Activated naive CD4-positive, alpha-beta T cell treated with Interleukin-2 at 50 U/mL for 16 hours (primary cell): ENCODE measurements at regions not wholly inside any gene's neighbourhood (a gene's known extent, or its start where the extent isn't known, plus 50 kb on each side); places are given as distances from the start of the nearest gene placed in this dataset.

Experiments
- DNase-seq: peaks from one replicate; pipeline ENCODE4 v3.0.0-alpha.2; 2020

DNA sequence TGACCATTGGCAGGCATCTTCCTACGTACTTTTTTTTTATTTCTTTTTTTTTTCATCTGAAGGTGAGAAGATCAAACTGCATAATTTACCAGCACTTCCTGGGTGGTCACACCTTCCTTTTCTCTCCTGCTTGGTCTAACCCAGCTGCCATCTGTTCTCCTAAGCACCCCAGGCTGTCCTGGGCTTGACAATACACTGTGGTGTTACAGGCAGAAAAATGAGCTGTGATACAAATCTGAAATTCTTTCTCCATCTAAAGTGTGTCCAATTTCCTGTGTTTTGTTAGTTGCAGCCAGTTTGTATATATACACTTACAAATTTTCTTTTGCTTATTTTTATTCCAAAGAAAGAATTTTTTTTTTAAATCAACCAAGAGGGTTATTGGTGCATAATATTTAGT lies 786.0 kb upstream of the ZEB2 start:
- DNase-seq: no peak

DNA sequence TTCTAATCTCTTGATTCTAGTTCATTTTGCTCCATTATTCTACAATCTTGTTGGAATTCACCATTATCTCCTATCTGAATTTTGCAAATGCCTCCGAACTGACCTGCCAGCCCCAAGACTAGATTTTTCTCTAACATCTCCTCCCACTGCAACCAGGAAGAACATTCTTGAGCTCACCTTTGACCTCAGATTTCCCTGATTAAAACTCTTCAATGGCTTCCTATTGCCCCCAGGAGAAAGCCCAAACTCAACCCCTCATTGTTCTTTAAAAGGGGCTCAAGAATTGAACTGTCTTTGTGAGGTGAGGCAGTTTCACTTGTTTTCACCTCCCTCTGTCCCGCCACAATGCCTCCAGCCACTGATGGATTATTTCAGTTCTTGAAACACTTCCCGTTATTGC lies 784.6 kb upstream of the ZEB2 start:
- no peak for DNase-seq

DNA sequence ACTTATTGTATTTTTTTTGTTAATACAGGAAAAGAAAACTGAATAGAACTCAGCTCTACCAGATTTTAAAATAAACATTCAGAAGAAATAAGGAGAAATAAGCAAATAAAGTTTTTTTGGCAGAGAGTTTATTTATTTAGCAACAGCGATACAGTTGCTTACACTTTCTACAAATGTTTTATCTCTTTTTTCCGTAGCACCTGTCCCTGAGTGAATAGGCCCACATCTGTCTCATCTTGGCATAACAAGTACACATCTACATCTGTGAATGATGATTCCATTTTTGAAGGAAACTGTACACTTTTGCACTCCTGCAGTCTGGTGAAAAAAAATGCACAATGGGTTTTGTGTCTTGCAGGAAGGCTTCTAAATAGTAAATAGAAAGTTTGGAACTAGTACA lies 783.6 kb upstream of the ZEB2 start:
- no peak for DNase-seq

DNA sequence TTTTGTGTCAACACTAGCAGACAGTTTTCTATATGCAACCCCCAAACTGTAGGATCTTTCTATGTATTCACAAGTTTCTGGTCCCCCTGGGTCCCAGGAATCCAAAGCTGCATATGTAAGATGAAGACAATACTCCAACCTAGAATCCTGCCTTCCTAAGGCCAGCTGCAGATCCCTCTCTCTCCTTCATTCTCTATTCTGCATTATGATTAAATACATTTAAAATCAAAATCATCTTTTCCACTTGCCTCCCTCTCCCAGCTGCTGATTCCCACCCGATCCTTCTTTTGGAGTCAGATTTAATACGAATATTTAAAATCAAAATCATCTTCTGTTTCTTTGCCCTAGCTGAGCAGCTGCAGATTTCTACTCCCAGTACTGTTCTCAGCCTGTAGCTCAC lies 783.0 kb upstream of the ZEB2 start:
- DNase-seq: no peak

DNA sequence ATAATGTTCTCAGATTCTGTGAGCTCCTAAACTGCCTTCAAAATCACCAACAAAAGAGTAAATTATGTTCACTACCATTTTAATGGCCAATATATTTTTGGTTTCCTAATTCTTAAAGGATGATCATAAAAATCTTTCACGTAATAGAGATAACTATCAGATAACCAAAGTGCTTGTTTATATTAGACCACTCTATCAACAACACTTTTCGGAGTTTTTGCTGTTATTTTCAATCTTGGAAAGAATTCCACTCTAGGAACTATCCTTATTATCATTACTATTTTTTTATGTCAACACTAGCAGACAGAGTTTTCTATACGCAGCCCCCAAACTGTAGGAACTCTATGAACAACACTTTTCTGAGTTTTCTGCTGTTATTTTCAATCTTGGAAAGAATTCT lies 782.5 kb upstream of the ZEB2 start:
- no peak for DNase-seq

DNA sequence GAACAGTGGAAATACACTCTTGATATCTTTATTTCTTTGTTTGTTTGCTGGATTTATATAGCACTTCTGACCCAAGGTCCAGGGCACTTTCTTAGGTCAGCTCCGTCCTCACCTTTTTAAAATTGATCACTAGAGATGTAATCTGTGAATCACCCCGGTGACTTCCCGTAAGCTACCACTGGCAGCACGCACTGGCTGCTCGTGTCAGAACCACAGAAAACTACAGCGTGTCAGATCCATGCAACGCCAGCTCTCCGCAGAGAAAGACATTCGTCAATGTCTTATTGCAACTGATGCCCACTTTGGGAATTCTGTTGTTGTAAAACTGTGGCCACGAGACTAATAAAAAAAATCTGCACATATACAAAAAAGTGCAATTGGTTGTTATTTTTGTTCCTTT lies 779.4 kb upstream of the ZEB2 start:
- DNase-seq: no peak

DNA sequence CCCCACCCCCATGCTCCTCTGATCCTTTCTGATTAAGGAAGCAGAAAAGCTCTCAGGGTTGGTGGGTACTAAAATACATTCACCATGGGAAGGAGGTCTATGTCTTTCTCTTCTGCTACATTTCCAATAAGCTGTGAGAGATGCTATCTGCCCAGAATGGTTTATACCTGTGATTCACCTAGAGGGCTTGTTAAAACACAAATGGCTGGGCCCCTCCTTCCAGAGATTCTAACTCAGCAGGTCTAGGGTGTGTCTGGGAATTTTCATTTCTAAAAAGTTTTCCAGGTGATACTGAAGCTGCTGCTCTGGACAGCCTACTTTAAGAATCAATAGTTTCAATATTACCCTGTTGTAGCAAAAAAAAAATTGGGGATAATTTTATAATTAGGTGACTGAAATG lies 772.2 kb upstream of the ZEB2 start:
- DNase-seq: no peak

DNA sequence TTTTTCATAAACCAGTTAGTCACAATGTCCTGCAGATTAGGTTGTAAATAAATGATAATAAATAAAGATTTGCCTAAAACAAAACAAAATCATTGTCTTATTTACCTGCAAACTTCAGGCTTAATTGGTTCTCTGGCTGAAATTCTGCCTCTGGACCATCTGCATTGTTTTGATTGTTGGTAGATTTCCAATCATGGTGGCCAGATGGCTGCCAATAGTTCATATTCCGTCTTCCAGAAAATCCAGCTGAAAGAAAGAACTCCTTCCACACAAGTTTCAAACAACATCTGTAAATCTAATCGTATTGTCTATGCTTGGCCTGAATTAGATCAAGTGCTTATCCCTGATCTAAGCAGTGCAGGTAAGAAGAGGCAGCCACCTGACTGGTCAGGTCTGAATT lies 771.1 kb upstream of the ZEB2 start:
- no peak for DNase-seq

DNA sequence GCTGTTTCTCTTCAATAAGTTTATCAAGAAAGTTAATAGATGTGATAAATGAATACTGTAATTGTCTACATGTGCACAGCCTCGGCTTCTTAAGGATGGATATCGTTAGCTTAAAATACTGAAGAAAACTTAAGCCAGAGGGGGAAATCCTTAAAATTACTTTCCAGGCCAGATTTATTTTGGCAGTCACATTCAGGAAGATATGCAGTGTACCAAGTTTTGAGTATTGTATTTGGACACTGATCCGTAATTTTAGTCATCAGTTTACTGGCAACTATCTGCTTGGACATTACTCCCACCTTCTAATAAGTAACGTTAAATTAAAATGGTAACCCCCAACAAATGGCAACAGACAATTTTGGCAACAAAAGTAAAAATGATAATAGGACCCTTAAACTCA lies 770.0 kb upstream of the ZEB2 start:
- DNase-seq: no peak

DNA sequence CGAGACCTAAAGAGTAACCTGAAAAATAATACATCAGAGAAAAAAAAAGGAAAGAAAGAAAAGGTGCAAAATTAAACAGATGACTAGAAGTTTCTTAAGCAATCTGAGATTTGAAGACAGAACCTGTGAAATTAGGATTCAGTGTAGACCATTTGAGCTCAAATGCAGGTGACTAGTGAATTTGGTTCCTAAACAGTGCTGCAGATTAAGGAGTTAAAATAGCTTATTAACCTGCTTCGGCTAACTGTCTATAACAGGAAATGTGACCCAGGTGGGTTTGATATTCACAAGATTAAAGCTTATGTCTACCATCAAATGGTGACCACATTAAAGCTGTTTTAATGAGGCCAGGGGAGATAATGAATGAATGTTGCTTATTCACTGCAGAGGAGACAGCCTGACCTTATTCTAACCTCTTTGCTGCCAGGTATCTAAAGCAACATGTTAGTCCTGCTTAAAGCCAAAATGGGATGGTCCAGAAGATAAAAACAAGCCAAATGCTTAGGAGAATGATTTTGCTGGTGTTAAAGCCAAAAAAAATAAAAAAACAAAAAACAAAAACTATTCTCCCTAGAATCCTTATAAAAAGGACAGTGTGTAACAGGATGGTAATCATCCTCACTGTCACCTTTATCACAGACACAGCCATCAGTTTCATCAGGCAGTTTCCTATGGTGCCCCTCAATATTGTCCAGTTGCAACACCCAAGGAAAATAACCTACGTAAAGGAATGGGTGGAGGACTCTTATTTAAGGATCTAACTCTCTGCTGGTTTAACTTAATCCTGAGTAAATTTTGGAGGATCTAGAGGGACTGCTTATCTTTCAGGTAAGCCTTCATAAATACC lies 769.0 kb upstream of the ZEB2 start:
- no peak for DNase-seq

DNA sequence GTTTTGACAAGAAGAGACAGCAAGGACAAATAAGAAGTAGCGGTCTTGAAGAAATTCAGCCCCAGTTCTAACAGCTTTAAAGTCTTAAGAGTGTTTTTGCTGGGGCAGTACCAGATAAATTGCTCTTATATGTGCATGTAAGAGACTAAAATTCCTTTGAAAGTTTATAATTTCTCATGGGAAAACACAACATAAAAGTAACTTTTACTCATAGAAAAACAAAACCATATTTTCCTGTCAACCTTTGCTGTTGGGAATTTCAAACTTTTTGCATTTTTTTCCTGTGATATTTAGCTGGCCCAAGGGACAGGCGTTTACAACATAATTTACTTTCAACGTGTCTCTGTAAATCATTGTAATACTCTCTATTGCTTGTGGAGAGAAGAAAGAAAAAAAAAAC lies 767.8 kb upstream of the ZEB2 start:
- DNase-seq: no peak

DNA sequence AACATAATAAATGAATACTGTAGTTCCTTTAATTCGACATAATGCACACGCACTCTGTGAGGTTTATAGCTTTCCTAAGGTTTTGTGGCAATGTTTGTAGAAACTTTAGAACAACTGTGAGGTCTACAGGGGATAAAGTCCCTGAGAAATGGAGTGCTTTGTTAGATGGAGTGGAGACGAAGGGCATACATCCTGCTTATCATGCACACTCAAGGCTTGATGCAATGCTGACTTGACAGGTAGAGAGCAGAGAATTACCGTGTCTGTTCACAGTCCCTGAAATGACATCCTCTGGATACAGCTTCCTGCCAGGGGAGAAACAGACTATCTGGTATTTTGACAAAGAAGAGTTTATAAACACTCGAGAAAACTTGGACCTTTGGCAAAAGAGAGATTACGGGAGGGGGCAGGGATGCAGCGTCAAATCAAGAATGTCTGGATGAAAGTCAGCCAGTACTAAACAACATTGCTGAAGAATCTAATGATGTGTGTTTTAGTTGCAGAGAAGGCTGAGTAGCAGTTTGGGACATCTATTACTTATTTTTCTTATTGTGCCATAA lies 766.9 kb upstream of the ZEB2 start:
- DNase-seq: no peak

DNA sequence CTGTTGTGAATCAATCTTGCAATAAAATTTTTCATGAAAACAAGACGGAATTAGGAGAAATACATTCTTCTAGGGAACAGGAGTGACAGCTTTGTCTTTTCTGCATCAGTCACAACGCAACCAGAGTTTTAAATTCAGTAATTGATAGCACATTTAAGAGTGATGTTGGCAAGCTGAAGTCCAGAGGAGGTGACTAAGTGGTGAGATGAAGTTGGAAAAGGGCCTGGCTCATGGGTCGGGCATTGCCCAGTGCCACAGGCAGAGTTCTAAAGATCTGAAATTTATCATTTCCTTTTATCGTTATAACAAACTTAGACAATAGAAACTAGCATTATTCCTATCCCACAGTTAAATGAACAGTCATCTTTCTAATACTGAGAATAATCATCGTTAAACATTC lies 764.6 kb upstream of the ZEB2 start:
- DNase-seq: no peak

DNA sequence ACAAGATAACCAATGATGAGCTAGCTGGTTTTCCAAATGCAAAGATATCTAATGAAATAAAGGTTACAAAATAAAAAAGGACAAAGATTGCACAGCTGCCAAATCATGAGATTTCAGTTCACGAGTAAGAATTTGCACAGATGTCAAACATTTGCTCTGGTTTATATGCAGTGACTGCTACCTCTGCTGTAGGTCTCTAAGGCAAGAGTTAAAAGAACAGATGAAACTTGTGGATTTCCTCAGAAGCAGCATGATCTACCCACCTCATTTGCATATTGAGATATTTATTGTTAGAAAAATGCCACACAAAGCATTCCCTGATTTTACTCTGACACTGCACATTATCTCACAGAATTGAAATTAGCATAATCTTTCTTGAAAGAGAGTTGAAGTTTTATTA lies 763.2 kb upstream of the ZEB2 start:
- DNase-seq: no peak

DNA sequence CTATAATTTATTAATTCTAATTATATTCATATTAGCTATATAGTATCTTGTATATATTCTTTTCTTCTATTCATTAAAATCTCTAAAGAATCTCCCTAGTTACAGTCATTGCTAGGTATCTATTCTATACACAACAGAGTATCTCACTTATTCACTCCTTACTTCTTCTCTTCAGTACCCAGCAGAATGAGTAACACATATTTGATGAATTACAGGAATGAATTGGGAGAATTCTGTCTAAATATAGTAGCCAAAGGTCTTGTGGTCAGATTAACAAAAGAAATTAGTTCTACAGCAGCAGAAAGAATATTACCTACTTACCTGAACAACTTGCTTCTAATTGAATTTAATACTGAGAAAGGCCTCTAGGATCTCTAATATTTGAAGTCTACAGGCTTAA lies 758.0 kb upstream of the ZEB2 start:
- DNase-seq: no peak

DNA sequence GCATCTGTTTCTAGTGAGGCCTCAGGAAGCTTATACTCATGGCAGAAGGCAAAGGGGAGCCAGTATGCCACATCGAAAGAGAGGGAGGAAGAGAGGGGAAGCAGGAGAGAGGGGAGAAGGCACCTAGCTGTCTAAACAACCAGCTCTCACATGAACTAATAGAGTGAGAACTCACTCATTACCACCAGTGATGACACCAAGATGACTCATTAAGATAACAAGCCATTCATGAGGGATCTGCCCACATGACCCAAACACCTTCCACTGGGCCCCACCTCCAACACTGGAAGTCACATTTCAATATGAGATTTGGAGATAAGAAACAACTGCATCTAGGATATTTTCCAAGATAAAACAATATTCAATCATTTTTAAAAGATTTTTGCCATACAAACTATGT lies 753.9 kb upstream of the ZEB2 start:
- DNase-seq: no peak

DNA sequence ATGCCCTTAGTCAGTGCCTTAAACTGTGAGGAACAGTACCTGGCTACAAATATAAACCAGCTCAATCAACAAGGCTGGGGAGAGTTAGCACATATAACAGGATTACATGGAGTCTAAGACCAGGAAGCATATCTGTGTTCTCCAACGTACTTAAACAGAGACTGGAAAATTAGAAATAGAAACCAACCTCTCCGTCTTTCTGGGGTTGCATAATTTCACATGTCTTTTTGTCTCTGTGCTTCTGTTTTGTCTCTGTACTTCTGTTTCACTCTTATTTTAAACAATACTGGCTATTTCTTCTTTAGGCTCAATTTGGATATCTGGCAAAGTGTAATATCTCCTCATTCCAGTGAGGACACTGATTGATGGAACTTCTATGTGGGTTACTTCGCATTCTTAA lies 749.0 kb upstream of the ZEB2 start:
- DNase-seq: no peak

DNA sequence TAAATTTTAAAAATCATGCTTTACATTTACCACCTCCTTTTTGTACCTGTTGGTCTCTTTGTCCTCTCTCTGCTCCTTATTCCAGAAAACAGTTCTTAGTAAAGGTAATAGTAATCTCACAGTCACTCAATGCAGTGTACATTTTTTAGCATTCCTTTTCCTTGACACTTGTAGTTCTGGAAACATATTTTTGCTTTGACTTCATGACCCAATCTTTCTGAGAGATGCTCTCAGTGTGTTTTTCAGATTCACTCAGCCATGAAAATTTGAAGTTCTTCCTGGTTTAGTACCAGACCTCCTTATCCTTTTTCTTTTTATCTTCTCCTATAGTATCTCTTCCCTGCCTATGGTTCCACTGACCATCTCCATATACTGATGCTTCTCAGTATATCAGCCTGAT lies 747.5 kb upstream of the ZEB2 start:
- no peak for DNase-seq

DNA sequence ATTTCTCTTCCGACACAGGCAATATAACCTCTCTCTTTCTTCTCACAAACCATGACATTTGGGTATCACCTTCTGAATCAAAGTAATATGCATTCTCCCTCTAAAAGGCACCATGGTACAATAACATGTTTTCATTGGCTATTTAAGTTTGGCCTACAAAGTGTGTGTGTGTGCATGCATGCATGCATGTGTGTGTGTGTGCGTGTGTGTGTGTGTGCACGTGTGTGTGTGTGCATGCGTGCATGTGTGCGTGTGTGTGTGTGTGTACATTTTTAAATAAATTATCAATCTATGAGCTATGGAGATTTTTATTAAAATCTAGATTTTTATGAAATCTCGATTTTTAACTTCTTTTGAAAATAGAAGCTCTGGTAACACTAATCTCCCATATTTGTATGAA lies 745.3 kb upstream of the ZEB2 start:
- DNase-seq: no peak

DNA sequence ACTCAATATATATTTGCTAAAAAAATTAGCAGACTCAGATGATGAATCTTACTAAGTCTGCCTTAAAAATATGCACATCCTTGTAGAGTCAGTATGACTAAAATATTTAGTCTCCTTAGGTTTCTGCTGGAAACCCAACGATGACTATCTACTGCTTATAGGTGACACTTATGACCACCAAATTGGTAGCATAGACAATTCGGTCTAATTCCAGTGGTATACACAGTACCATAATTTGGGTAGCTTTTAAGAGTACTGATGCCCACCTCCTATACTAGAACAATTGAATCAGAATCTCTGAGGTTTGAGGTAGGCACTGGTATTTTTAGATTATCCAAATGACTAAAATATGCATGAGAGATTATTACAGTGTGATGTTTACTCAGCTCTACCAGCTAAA lies 740.8 kb upstream of the ZEB2 start:
- no peak for DNase-seq

DNA sequence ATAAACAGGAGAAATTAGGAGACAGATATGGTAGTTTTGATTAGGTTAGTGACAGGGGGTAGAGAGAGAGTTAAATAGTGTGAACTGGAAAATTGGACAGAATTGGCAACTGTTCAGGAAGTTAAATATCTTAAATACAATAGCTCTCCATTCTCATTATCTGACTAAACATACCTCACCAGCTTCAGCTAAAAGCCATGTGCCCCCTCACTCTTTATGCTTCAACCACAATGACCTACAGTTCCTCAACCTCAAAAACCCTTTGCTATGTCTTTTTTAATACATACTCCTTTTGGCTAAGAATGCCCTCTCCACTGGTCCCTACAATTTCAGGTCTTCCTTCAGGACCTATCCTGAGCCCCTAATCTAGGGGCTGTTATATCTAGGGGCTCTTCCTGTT lies 740.2 kb upstream of the ZEB2 start:
- no peak for DNase-seq

DNA sequence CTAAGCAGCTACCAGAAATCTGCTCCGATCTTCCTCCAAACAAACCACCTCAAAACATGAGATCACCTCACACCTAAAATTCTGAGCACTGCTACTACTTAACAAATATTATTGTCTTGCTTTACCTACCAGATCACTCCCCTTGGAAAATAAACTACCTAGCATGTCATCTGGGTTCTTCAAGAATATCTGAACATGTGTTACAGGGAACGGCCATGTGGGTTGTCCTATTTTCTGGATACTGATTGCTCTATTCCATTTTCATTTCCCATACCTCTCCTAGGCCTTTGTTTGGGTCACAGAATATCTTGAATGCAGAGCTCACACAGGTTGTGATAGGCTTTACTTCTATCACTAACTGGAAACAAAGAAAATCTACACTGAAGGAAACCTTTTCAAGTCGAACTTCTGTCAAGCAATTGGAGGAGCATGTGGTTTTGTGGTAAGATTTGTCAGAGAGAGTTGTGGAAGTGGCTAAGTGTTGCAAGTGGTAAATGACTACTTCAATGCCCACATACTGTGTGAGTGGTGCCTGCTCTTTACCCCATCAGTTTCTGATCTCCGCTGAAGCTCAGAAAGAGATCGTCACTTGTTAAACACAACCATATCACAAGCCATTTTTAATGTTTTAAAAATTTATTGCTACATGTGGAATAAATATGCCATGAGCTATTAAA lies 739.1 kb upstream of the ZEB2 start:
- no peak for DNase-seq

DNA sequence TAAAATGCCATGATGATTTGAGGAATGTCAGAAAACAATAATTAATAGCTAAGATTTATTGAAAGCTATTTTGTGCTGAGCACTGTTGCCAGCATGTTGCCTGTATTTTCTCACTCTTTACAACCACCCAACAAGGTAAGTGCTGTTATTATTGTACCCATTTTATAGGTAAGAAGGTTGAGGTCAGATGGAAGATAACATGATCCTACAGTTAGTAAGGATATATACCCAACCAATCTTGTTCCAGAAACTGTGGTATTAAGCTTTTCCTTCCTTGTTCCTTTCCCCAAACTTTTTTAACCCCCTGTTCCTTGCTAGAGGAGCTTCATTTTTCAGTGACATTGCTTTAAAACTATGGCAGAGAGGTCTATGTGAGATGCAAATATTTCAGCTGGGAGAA lies 738.0 kb upstream of the ZEB2 start:
- DNase-seq: no peak

DNA sequence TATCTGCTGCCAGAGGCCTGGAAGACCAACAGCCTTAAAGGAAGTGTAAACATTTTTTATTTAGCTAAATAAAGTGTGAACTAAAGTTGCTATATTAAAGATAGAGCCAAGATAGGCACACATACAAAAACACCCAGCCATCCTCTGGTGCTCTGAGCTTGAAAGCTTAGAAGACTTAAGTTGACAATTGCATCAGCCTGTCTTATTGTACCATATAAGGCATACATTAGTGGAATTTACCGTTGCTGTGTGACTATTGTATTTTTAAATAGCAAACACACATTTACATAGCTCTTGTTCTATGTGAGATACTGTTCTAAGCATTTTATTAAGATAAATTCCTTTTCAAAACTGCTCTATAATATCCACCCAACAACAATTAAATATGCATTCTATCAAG lies 736.6 kb upstream of the ZEB2 start:
- no peak for DNase-seq

DNA sequence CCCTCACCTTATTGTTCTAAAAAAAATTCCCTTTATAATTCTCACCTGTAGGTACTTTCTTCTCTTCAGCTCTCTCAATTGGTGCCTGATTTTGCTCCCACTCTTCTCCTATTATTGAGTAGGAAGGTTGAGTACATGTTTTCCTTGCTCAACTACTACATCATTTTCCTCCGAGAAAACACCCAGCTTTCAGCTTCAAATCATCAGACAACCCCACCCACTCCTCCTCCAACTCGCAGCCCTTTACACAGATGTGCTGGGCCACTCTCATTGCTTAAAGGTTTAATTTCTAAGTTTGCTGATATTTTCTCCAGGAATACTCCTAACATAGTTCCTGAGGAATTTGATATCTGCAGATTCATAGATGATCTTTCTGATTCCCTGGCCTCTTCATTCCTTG lies 734.4 kb upstream of the ZEB2 start:
- DNase-seq: no peak
